CD8-positive, alpha-beta memory T cell (primary cell): ENCODE measurements at regions not wholly inside any gene's neighbourhood (a gene's known extent, or its start where the extent isn't known, plus 50 kb on each side); places are given as distances from the start of the nearest gene placed in this dataset.

ENCODE experiments used
- CTCF ChIA-PET: fragments of 350-600 bp; sonication (Branson Sonifier 250); formaldehyde crosslinking; loops from one replicate; lab custom pipeline; 2021; ENCODE audit warnings: antibody characterized with exemption; lab: Charles Lee
- POLR2A ChIA-PET: fragments of 350-600 bp; sonication (Branson Sonifier 250); formaldehyde crosslinking; loops from one replicate; lab custom pipeline; 2021; ENCODE audit warnings: antibody characterized with exemption; lab: Charles Lee
- DNase-seq, 5 donors: peaks; one replicate each; pipeline versions ENCODE4 v3.0.0 to v3.0.0-alpha.2; 2020 to 2022; ENCODE audit warnings: mixed read lengths in 1 of 5
- H3K27ac ChIP-seq: one replicate; pipeline ENCODE4 v1.7.0; 2013; ENCODE audit warnings: low read depth, mild to moderate bottlenecking, low read length, moderate library complexity
- H3K27me3 ChIP-seq: 2 replicates; pipeline ENCODE4 v1.7.0; 2013; ENCODE audit warnings: low read length, mild to moderate bottlenecking; ENCODE audit not compliant: insufficient read depth, poor library complexity, severe bottlenecking
- H3K36me3 ChIP-seq: 2 replicates; pipeline ENCODE4 v1.7.0; 2013; ENCODE audit warnings: mild to moderate bottlenecking, low read length, moderate library complexity; ENCODE audit not compliant: insufficient read depth
- H3K4me1 ChIP-seq: 2 replicates; pipeline ENCODE4 v1.7.0; 2013; ENCODE audit warnings: mild to moderate bottlenecking, low read length, moderate library complexity; ENCODE audit not compliant: insufficient read depth
- H3K4me3 ChIP-seq: 2 replicates; pipeline ENCODE4 v1.7.0; 2013; ENCODE audit warnings: mild to moderate bottlenecking, low read length
- H3K9me3 ChIP-seq: 2 replicates; pipeline ENCODE4 v1.7.0; 2013; ENCODE audit warnings: mild to moderate bottlenecking, low read length
- H3K27ac Mint-ChIP-seq, 8 donors: one replicate each; pipeline ENCODE4 v1.8.0; 2020 to 2021; ENCODE audit warnings: mixed read lengths in 8 of 8, mild to moderate bottlenecking in 6 of 8, inconsistent platforms in 3 of 8, moderate library complexity in 3 of 8
- H3K27me3 Mint-ChIP-seq, 2 donors: one replicate each; pipeline ENCODE4 v1.8.0; 2020 to 2021; ENCODE audit warnings: mixed read lengths in 2 of 2, mild to moderate bottlenecking in 1 of 2, moderate library complexity in 1 of 2
- H3K36me3 Mint-ChIP-seq, 3 donors: one replicate each; pipeline ENCODE4 v1.8.0; 2020 to 2021; ENCODE audit warnings: mixed read lengths in 3 of 3, inconsistent platforms in 1 of 3, mild to moderate bottlenecking in 1 of 3
- H3K4me1 Mint-ChIP-seq, 3 donors: one replicate each; pipeline ENCODE4 v1.8.0; 2020 to 2021; ENCODE audit warnings: mixed read lengths in 3 of 3, inconsistent platforms in 1 of 3, mild to moderate bottlenecking in 1 of 3
- H3K4me3 Mint-ChIP-seq, 7 donors: one replicate each; pipeline ENCODE4 v1.8.0; 2020 to 2021; ENCODE audit warnings: mixed read lengths in 7 of 7, mild to moderate bottlenecking in 6 of 7, moderate library complexity in 4 of 7, inconsistent platforms in 2 of 7
- H3K9me3 Mint-ChIP-seq, 5 donors: one replicate each; pipeline ENCODE4 v1.8.0; 2020 to 2022; ENCODE audit warnings: mixed read lengths in 5 of 5, mild to moderate bottlenecking in 3 of 5, moderate library complexity in 2 of 5, inconsistent platforms in 1 of 5

DNA sequence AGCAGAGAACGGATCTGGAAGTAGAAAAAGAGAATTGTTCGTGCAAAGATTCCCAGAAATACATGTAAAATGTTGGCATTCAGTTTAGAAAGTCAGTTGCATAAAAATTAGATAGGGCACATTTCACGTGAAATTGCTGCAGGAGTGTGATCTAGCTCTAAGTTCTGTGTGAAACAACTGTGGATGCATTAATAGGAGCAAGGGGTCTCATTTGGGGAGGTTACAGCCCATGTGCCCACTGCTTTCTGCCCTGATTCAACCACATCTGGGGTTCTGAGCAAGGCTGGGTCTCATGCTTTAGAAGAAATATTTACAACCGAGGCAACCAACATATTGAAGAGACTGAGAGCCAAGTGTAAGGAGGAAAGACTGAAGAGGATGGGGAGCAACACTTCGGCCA lies 639.0 kb downstream of the BCOR start:
- Histone ChIP-seq H3K27ac (no peak overlapping the region), H3K4me1 (no peaks in the 10 kb centered on the region), H3K27me3 (no peaks in the 10 kb centered on the region), H3K4me3 (no peak overlapping the region), H3K36me3 (no peaks in the 10 kb centered on the region), H3K9me3 (no peaks in the 10 kb centered on the region)
- H3K4me1 Mint-ChIP-seq, result no peaks in the 10 kb centered on the region
- no peak overlapping the region for H3K27ac Mint-ChIP-seq
- H3K27me3 Mint-ChIP-seq, result peaks cover 0 to 7% of the 10 kb centered on the region in 2 donors
- POLR2A ChIA-PET, result no interaction called here
- peaks cover 0 to 2% (median 2%) of the 10 kb centered on the region in 5 donors for H3K9me3 Mint-ChIP-seq
- no peak for DNase-seq
- H3K4me3 Mint-ChIP-seq, result no peak overlapping the region
- H3K36me3 Mint-ChIP-seq, result no peaks in the 10 kb centered on the region
- CTCF ChIA-PET, result no interaction called here

DNA sequence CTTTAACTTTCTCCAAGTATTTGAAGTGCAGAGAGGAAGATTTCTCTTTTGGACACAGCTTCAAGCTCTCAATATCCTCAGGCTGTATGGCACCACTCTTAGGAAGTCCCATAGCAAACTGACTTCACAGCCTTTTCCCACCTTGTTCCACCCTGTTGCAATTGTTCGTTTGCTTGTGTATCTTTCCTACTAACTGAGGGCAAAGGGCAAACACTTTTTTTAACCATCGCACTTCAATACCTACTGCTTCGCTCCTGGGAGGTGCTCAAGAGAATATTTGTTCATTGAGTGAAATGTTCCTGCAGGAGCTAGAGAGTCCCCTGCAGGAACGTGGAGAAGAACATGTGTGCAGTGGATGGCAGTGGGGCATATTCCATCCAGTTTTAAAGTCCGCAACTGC lies 638.6 kb downstream of the BCOR start:
- no peak overlapping the region for H3K27ac ChIP-seq
- Mint-ChIP-seq H3K4me1 (no peaks in the 10 kb centered on the region), H3K36me3 (no peaks in the 10 kb centered on the region), H3K27ac (no peak overlapping the region), H3K27me3 (peaks cover 0 to 8% of the 10 kb centered on the region in 2 donors), H3K9me3 (peaks cover 0 to 2% (median 2%) of the 10 kb centered on the region in 5 donors), H3K4me3 (no peak overlapping the region)
- H3K9me3 ChIP-seq, result no peaks in the 10 kb centered on the region
- no peaks in the 10 kb centered on the region for H3K4me1 ChIP-seq
- CTCF ChIA-PET, result no interaction called here
- no peaks in the 10 kb centered on the region for H3K36me3 ChIP-seq
- no peak overlapping the region for H3K4me3 ChIP-seq
- POLR2A ChIA-PET, result no interaction called here
- no peak for DNase-seq
- no peaks in the 10 kb centered on the region for H3K27me3 ChIP-seq

DNA sequence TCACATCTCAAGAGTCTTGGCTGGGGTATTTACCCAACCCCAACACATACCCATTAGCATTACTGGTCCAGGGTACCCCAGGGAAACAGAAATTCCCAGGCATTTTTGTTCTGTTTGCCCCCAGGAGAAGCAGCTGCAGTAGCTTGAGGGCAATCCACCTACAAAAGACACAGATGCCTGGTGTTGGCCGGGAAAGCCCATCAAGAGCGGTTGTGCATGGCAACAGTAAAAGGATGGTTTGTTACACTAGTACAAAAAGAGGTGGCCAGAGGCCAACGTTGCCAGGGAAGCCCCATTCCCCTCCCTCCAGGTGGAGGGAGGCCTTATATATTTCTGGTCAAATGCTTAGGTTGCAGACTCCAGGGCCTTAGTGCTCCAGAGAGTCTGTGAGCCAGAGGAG lies 637.8 kb downstream of the BCOR start:
- Mint-ChIP-seq H3K4me1 (no peaks in the 10 kb centered on the region), H3K36me3 (no peaks in the 10 kb centered on the region), H3K9me3 (peaks cover 0 to 2% (median 2%) of the 10 kb centered on the region in 5 donors), H3K27me3 (peaks cover 6 to 11% of the 10 kb centered on the region in 2 donors), H3K27ac (no peak overlapping the region), H3K4me3 (no peak overlapping the region)
- Histone ChIP-seq H3K27me3 (no peaks in the 10 kb centered on the region), H3K36me3 (no peaks in the 10 kb centered on the region), H3K4me3 (no peak overlapping the region), H3K9me3 (no peaks in the 10 kb centered on the region), H3K4me1 (no peaks in the 10 kb centered on the region), H3K27ac (no peak overlapping the region)
- DNase-seq, result no peak
- ChIA-PET CTCF (no interaction called here), POLR2A (no interaction called here)

DNA sequence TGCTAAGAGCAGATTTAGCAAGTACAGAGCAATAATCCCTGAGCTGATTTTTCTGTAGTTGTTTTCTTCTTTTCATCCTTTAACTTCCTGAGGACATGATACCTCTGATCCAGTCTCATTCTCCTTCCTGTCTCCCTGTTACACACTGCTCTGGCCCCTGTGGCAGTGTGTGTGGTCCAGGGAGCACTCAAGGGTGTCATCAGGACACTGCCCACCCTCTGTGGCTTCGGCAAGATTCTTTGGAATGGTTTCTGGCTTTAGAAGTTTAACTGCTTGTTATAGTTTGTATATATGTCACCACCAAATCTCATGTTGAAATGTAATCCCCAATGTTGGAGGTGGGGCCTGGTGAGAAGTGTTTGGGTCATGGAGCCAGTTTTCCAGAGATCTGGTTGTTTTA lies 637.3 kb downstream of the BCOR start:
- Mint-ChIP-seq H3K4me1 (no peaks in the 10 kb centered on the region), H3K27ac (no peak overlapping the region), H3K27me3 (peaks cover 7 to 9% of the 10 kb centered on the region in 2 donors), H3K4me3 (no peak overlapping the region), H3K36me3 (no peaks in the 10 kb centered on the region), H3K9me3 (peaks cover 0 to 2% (median 2%) of the 10 kb centered on the region in 5 donors)
- Histone ChIP-seq H3K27me3 (no peaks in the 10 kb centered on the region), H3K4me3 (no peak overlapping the region), H3K9me3 (no peaks in the 10 kb centered on the region), H3K4me1 (no peaks in the 10 kb centered on the region), H3K36me3 (no peaks in the 10 kb centered on the region), H3K27ac (no peak overlapping the region)
- ChIA-PET CTCF (no interaction called here), POLR2A (no interaction called here)
- DNase-seq, result no peak

GRCh38 chrX:39462835-39463234 lies 634.9 kb downstream of the BCOR start:
- POLR2A ChIA-PET, result no interaction called here
- Histone ChIP-seq H3K4me1 (no peaks in the 10 kb centered on the region), H3K36me3 (no peaks in the 10 kb centered on the region), H3K27ac (no peak overlapping the region), H3K27me3 (no peaks in the 10 kb centered on the region), H3K4me3 (no peak overlapping the region), H3K9me3 (no peaks in the 10 kb centered on the region)
- no peaks in the 10 kb centered on the region for H3K36me3 Mint-ChIP-seq
- no peak for DNase-seq
- no peak overlapping the region for H3K4me3 Mint-ChIP-seq
- H3K27ac Mint-ChIP-seq, result no peak overlapping the region
- peaks cover 5 to 7% of the 10 kb centered on the region in 2 donors for H3K27me3 Mint-ChIP-seq
- CTCF ChIA-PET, result no interaction called here
- no peaks in the 10 kb centered on the region for H3K4me1 Mint-ChIP-seq
- no peaks in the 10 kb centered on the region for H3K9me3 Mint-ChIP-seq

GRCh38 chrX:39464253-39464652 lies 633.5 kb downstream of the BCOR start:
- DNase-seq, result no peak
- no peaks in the 10 kb centered on the region for H3K9me3 Mint-ChIP-seq
- H3K27ac Mint-ChIP-seq, result no peak overlapping the region
- POLR2A ChIA-PET, result no interaction called here
- Histone ChIP-seq H3K4me1 (no peaks in the 10 kb centered on the region), H3K27me3 (no peaks in the 10 kb centered on the region), H3K9me3 (no peaks in the 10 kb centered on the region), H3K27ac (no peak overlapping the region), H3K4me3 (no peak overlapping the region), H3K36me3 (no peaks in the 10 kb centered on the region)
- CTCF ChIA-PET, result no interaction called here
- H3K27me3 Mint-ChIP-seq, result peaks cover 5 to 7% of the 10 kb centered on the region in 2 donors
- no peaks in the 10 kb centered on the region for H3K4me1 Mint-ChIP-seq
- no peaks in the 10 kb centered on the region for H3K36me3 Mint-ChIP-seq
- H3K4me3 Mint-ChIP-seq, result no peak overlapping the region

DNA sequence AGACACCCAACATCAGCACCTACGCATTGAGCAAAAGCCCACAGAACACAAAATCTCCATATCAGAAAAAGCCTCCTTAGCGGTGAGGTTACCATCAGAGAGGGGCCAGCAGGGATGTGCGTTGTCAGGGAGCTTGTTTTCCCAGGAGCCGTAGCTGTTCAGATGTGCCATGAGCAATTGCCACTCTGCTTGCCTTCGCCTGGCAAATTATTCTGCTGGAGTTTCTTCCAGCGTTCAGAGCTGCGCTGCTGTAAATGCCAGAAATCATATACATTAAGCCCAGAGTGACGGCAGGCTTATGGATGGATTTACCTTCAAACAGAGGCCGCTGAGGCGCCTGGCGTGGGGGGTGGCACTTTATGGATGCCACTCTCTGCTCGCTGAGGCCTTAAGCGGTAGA lies 632.3 kb downstream of the BCOR start:
- Mint-ChIP-seq H3K4me1 (no peaks in the 10 kb centered on the region), H3K27ac (no peak overlapping the region), H3K9me3 (no peaks in the 10 kb centered on the region), H3K4me3 (no peak overlapping the region), H3K36me3 (no peaks in the 10 kb centered on the region), H3K27me3 (peaks cover 4 to 7% of the 10 kb centered on the region in 2 donors)
- H3K4me1 ChIP-seq, result no peaks in the 10 kb centered on the region
- H3K27me3 ChIP-seq, result no peaks in the 10 kb centered on the region
- CTCF ChIA-PET, result no interaction called here
- no peak for DNase-seq
- POLR2A ChIA-PET, result no interaction called here
- no peak overlapping the region for H3K4me3 ChIP-seq
- H3K36me3 ChIP-seq, result no peaks in the 10 kb centered on the region
- no peaks in the 10 kb centered on the region for H3K9me3 ChIP-seq
- no peak overlapping the region for H3K27ac ChIP-seq

DNA sequence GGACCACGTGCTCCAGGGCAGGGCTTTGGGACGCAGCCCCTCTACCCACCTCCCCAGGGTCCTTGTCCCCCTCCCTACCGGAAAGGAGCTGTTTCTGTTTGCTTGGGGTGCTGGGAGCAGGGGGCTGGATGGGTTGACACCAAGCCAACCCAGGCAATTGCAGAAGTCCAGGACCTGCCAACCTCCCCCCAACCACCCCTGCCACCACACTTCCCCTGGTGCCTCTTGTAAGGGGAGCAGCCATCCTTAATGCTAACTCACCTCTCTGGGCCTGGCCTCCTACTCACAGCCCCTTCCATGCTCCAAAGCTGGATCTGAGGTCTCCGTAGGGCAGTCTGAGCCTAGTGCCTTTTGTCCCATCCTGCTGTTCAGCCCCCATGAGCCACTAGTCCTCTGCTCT lies 631.9 kb downstream of the BCOR start:
- DNase-seq, result no peak
- Histone ChIP-seq H3K27ac (no peak overlapping the region), H3K4me1 (no peaks in the 10 kb centered on the region), H3K36me3 (no peaks in the 10 kb centered on the region), H3K4me3 (no peak overlapping the region), H3K27me3 (no peaks in the 10 kb centered on the region), H3K9me3 (no peaks in the 10 kb centered on the region)
- no peak overlapping the region for H3K4me3 Mint-ChIP-seq
- H3K27ac Mint-ChIP-seq, result no peak overlapping the region
- no peaks in the 10 kb centered on the region for H3K9me3 Mint-ChIP-seq
- peaks cover 4 to 7% of the 10 kb centered on the region in 2 donors for H3K27me3 Mint-ChIP-seq
- H3K4me1 Mint-ChIP-seq, result no peaks in the 10 kb centered on the region
- POLR2A ChIA-PET, result no interaction called here
- H3K36me3 Mint-ChIP-seq, result no peaks in the 10 kb centered on the region
- CTCF ChIA-PET, result no interaction called here

- Histone ChIP-seq H3K4me3 (no peak overlapping the region), H3K9me3 (no peaks in the 10 kb centered on the region), H3K27me3 (no peaks in the 10 kb centered on the region), H3K4me1 (no peaks in the 10 kb centered on the region), H3K27ac (no peak overlapping the region), H3K36me3 (no peaks in the 10 kb centered on the region)
- H3K36me3 Mint-ChIP-seq, result peaks cover 0 to 1% (median 0%) of the 10 kb centered on the region in 3 donors
- no peak overlapping the region for H3K27ac Mint-ChIP-seq
- H3K4me1 Mint-ChIP-seq, result no peaks in the 10 kb centered on the region
- H3K27me3 Mint-ChIP-seq, result peaks cover 6 to 7% of the 10 kb centered on the region in 2 donors
- ChIA-PET POLR2A (no interaction called here), CTCF (no interaction called here)
- no peak overlapping the region for H3K4me3 Mint-ChIP-seq
- DNase-seq, result no peak
- no peaks in the 10 kb centered on the region for H3K9me3 Mint-ChIP-seq
Observed at GRCh38 chrX:39469126-39469525, 628.6 kb downstream of the BCOR start.
